Transverse colon (tissue), 4 donors: ENCODE measurements at regions not wholly inside any gene's neighbourhood (a gene's known extent, or its start where the extent isn't known, plus 50 kb on each side); places are given as distances from the start of the nearest gene placed in this dataset.
A peak's percentile ranks its signal among the peaks of the same experiment; 100 is the strongest.

Experiments used
- DNase-seq: peaks from one replicate; pipeline ENCODE4 v3.0.0-alpha.2; 2019
- H3K27ac ChIP-seq, 4 donors: fragments of 200-600 bp; sonication (generic); 2 replicates each; pipeline ENCODE4 v1.5.1; 2016 to 2018; ENCODE audit warnings: inconsistent platforms in 4 of 4
- H3K27me3 ChIP-seq: fragments of 200-600 bp; sonication (generic); 2 replicates; pipeline ENCODE4 v1.5.1; 2017; ENCODE audit warnings: inconsistent platforms
- H3K36me3 ChIP-seq, 4 donors: fragments of 200-600 bp; sonication (generic); 2 replicates each; pipeline ENCODE4 v1.5.1; 2017 to 2019; ENCODE audit warnings: inconsistent platforms in 4 of 4
- H3K4me1 ChIP-seq, 4 donors: fragments of 200-600 bp; sonication (generic); 2 replicates each; pipeline ENCODE4 v1.5.1; 2017 to 2020; ENCODE audit warnings: inconsistent platforms in 4 of 4
- H3K4me3 ChIP-seq, 4 donors: fragments of 200-600 bp; sonication (generic); 1 replicate in 1 of 4; 2 replicates in 3 of 4; pipeline versions ENCODE4 v1.5.1 to v1.6.1; 2017 to 2019; ENCODE audit warnings: inconsistent platforms in 4 of 4
- H3K9me3 ChIP-seq, 2 donors: fragments of 200-600 bp; sonication (generic); 2 replicates each; pipeline ENCODE4 v1.5.1; 2017 to 2019; ENCODE audit warnings: inconsistent platforms in 2 of 2
- CTCF ChIP-seq, 5 experiments: fragments of 200-600 bp in 3 of 5; fragments of 450-650 bp in 2 of 5; sonication (generic) in 3 of 5; IDR thresholded peaks; 1 replicate in 2 of 5; 2 replicates in 3 of 5; pipeline ENCODE4 v1.5.1; 2016 to 2017; ENCODE audit warnings: antibody characterized with exemption in 5 of 5, inconsistent platforms in 3 of 5, mild to moderate bottlenecking in 2 of 5, moderate library complexity in 1 of 5
- EP300 ChIP-seq: sonication (generic); formaldehyde crosslinking; IDR thresholded peaks from one replicate; pipeline ENCODE4 v1.6.1; 2017; ENCODE audit warnings: antibody characterized with exemption, low read depth
- POLR2A ChIP-seq: fragments of 450-650 bp; IDR thresholded peaks from one replicate; pipeline ENCODE4 v1.6.1; 2016; ENCODE audit warnings: antibody characterized with exemption, mild to moderate bottlenecking, moderate library complexity
- POLR2AphosphoS5 ChIP-seq, 3 donors: sonication (generic); formaldehyde crosslinking; IDR thresholded peaks; one replicate each; pipeline ENCODE4 v1.6.1; 2016; ENCODE audit warnings: antibody characterized with exemption in 3 of 3
- WGBS, 2 donors: methylation state at CpG; one replicate each; pipeline ENCODE4 v1.1.5; 2018; ENCODE audit warnings: low coverage in 1 of 2; 5-methylcytosine and 5-hydroxymethylcytosine counted together
- in situ Hi-C, 4 donors: fragments of 200-750 bp; cut with MboI; loops; one replicate each; pipeline versions ENCODE4 v1.15.0 to v1.15.1; 2017; ENCODE audit warnings: low sequenced_read_pairs in 3 of 4, low pct_ligation_motif_present in 1 of 4, low pct_unique_long_range_greater_than_20kb in 1 of 4
- intact Hi-C: fragments of 100-400 bp; cut with DNase I; formaldehyde crosslinking; loops from one replicate; pipeline ENCODE4 v1.15.1; 2023; ENCODE audit warnings: low total_unique reads

DNA sequence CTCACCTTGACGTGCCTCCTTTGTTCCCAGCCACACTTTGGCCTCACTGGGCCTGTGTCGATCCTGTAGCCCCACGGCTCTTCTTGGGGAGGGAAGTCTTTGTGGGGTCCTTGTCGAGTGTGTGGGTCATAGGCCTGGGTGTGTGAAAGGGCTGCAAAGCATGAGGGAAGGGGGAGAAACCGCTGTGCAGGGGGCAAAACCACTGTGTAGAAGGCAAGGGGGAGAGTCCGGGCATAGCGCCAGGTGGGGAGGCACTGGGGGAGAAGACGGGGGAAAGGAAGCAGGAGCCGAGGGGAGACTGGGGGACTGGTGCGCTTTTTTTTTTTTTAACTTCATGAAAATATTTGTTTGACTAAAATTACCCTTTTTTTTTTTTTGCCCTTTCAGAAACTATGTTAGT lies 65.1 kb upstream of the RASD2 start:
- H3K36me3 ChIP-seq = no peaks in the 10 kb centered on the region
- no peaks in the 10 kb centered on the region for H3K27me3 ChIP-seq
- 60 to 67% methylated on average over 6 to 10 of the region's 10 CpGs for WGBS, 2 donors
- H3K9me3 ChIP-seq = no peaks in the 10 kb centered on the region
- no peak overlapping the region for H3K27ac ChIP-seq
- intact Hi-C loops (no loop called here), in situ Hi-C loops (no loop called here)
- H3K4me1 ChIP-seq = peaks cover 21 to 33% (median 30%) of the 10 kb centered on the region in 4 donors
- no peak overlapping the region for H3K4me3 ChIP-seq
- no peak for DNase-seq
- TF ChIP-seq POLR2A = no peak

GRCh38 chr22:35476341-35476740 lies 64.3 kb upstream of the RASD2 start:
- no peak overlapping the region for H3K4me3 ChIP-seq

DNA sequence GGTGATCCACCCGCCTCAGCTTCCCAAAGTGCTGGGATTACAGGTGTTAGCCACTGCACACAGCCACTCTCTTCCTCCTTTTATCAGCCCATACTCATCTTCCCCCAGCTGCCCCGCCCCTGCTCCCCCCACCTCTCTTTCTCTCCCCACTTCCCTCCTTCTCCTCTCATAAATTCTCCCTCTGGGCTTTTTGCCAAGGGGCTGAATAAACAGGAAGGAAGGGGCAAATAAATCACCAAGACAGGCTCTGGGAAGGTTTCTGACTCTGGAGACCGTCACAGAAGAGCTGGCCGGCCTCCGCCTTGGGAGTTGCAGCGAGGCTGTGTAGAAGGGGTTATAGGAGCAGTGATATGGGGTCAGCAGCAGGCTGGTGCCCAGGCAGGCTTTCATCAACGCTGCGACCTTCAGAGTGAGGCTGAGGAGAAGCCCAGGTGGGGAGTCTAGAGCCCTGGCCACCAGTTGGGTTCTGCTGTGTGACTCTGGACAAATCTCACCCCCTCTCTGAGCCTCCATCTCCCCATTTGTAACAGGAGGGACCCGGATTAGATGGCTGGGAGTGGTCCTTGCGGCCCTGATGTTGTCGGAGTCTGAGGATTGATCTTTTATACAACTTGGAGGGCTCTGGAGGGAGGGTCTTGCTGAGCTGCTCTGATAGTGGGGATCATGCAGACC lies 62.6 kb upstream of the RASD2 start:
- in situ Hi-C loops (no loop called here), intact Hi-C loops (loop anchor here (1.0 kb wide), 1 partner anchor 13 kb away; no protein-coding TSS in a partner anchor)
- Histone ChIP-seq H3K4me1 (peaks cover 28 to 46% (median 45%) of the 10 kb centered on the region in 4 donors), H3K9me3 (no peaks in the 10 kb centered on the region), H3K4me3 (no peak overlapping the region), H3K27me3 (no peaks in the 10 kb centered on the region), H3K27ac (peak overlapping the region; percentile 78 to 91 (median 84)), H3K36me3 (no peaks in the 10 kb centered on the region)
- 20 to 33% methylated on average over 1 to 11 of the region's 11 CpGs for WGBS, 2 donors
- DNase-seq = peak; percentile 72
- TF ChIP-seq POLR2A = no peak
- peak; percentile 82 for TF ChIP-seq EP300
- TF ChIP-seq POLR2AphosphoS5 (IDR thresholded peaks at IDR 0.05) = peak; percentile 85 to 93 (median 91)

More at GRCh38 chr22:35476341-35476740, 64.3 kb upstream of the RASD2 start:
- no peaks in the 10 kb centered on the region for H3K9me3 ChIP-seq
- no peak for DNase-seq
- no peak for TF ChIP-seq EP300
- intact Hi-C loops = no loop called here
- no peaks in the 10 kb centered on the region for H3K27me3 ChIP-seq
- H3K4me1 ChIP-seq = peaks cover 28 to 41% (median 38%) of the 10 kb centered on the region in 4 donors
- 77 to 80% methylated on average over 6 to 11 of the region's 11 CpGs for WGBS, 2 donors
- in situ Hi-C loops = no loop called here
- no peaks in the 10 kb centered on the region for H3K36me3 ChIP-seq
- no peak overlapping the region for H3K27ac ChIP-seq

GRCh38 chr22:35478633-35479107 lies 62.0 kb upstream of the RASD2 start:
- Histone ChIP-seq H3K4me3 (no peak overlapping the region), H3K27ac (peak overlapping the region; percentile 78 to 91 (median 84)), H3K27me3 (no peaks in the 10 kb centered on the region), H3K4me1 (peaks cover 28 to 46% (median 45%) of the 10 kb centered on the region in 4 donors), H3K36me3 (no peaks in the 10 kb centered on the region), H3K9me3 (no peaks in the 10 kb centered on the region)
- TF ChIP-seq EP300 (no peak), POLR2A (no peak), CTCF (IDR thresholded peaks at IDR 0.05) (no peak), POLR2AphosphoS5 (IDR thresholded peaks at IDR 0.05) (no peak)
- WGBS, 2 donors = 60 to 79% methylated on average over 1 to 9 of the region's 9 CpGs
- in situ Hi-C loops = no loop called here
- intact Hi-C loops = no loop called here
- no peak for DNase-seq

DNA sequence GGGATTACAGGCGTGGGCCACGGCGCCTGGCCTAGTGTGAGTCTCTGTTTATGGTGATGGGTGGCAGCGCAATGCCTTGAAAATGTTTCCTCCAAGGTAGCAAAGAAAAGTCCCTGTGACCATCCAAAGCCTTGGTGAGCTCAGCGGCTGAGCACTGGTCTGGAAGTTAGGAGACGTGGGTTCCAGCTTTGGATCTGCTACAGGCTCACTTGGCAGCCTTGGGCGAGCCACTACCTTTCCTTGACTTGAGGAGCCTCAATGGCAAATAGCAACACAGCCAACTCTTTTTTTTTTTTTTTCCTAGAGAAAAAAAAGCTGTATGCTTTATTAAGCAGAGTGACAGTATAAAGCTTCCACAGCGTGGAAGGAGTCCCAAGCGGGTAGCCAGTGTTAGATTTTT lies 61.3 kb upstream of the RASD2 start:
- no peak for DNase-seq
- intact Hi-C loops = no loop called here
- Histone ChIP-seq H3K36me3 (no peaks in the 10 kb centered on the region), H3K27me3 (no peaks in the 10 kb centered on the region), H3K4me3 (no peak overlapping the region), H3K9me3 (no peaks in the 10 kb centered on the region), H3K4me1 (peaks cover 28 to 46% (median 45%) of the 10 kb centered on the region in 4 donors), H3K27ac (peak overlapping the region; percentile 78 to 91 (median 84))
- in situ Hi-C loops = no loop called here
- TF ChIP-seq POLR2AphosphoS5 (IDR thresholded peaks at IDR 0.05) = peak in 1 of 3 donors; percentile 3
- TF ChIP-seq CTCF (IDR thresholded peaks at IDR 0.05) = no peak
- TF ChIP-seq EP300 = no peak
- no peak for TF ChIP-seq POLR2A
- 79 to 80% methylated on average over 2 to 9 of the region's 9 CpGs for WGBS, 2 donors
